ENCODE measurements at regions not wholly inside any gene's neighbourhood (a gene's known extent, or its start where the extent isn't known, plus 50 kb on each side); places are given as distances from the start of the nearest gene placed in this dataset.

GRCh38 chr3:30448450-30449289 is 157.7 kb upstream of the TGFBR2 start:
- Histone ChIP-seq H3K4me3 (ENCODE audit: low read length) (no peak overlapping the region), H3K4me2 (ENCODE audit: low read length) (no peak overlapping the region), H3K9me2 (replicated peaks; ENCODE audit: control insufficient read depth, low read length) (no peaks in the 10 kb centered on the region), H3K27me3 (ENCODE audit: control insufficient read depth, low read length) (no peaks in the 10 kb centered on the region), H3K27ac (ENCODE audit: low read depth, low read length) (no peak overlapping the region), H3K4me1 (ENCODE audit: control insufficient read depth, low read length) (no peaks in the 10 kb centered on the region), H3K9me3 (ENCODE audit: control insufficient read depth, insufficient read depth, low read length) (no peaks in the 10 kb centered on the region), H3F3A (ENCODE audit: control insufficient read depth, insufficient read depth) (no peaks in the 10 kb centered on the region), H4K20me1 (ENCODE audit: control insufficient read depth, insufficient read depth, low read depth, low read length) (no peaks in the 10 kb centered on the region), H3K36me3 (ENCODE audit: control insufficient read depth, low read length) (no peaks in the 10 kb centered on the region), H3K79me2 (ENCODE audit: control insufficient read depth, low read length) (no peaks in the 10 kb centered on the region)
- no peak for TF ChIP-seq EZH2phosphoT487 (IDR thresholded peaks at IDR 0.05; ENCODE audit: borderline replicate concordance, low read length)
- TF ChIP-seq, protein P1, sequence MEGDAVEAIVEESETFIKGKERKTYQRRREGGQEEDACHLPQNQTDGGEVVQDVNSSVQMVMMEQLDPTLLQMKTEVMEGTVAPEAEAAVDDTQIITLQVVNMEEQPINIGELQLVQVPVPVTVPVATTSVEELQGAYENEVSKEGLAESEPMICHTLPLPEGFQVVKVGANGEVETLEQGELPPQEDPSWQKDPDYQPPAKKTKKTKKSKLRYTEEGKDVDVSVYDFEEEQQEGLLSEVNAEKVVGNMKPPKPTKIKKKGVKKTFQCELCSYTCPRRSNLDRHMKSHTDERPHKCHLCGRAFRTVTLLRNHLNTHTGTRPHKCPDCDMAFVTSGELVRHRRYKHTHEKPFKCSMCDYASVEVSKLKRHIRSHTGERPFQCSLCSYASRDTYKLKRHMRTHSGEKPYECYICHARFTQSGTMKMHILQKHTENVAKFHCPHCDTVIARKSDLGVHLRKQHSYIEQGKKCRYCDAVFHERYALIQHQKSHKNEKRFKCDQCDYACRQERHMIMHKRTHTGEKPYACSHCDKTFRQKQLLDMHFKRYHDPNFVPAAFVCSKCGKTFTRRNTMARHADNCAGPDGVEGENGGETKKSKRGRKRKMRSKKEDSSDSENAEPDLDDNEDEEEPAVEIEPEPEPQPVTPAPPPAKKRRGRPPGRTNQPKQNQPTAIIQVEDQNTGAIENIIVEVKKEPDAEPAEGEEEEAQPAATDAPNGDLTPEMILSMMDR (IDR thresholded peaks at IDR 0.05; ENCODE audit: low read depth, low read length, poor library complexity, severe bottlenecking), result no peak

GRCh38 chr3:30449290-30449632 is 157.1 kb upstream of the TGFBR2 start:
- Histone ChIP-seq H3K36me3 (ENCODE audit: control insufficient read depth, low read length) (no peaks in the 10 kb centered on the region), H3K79me2 (ENCODE audit: control insufficient read depth, low read length) (no peaks in the 10 kb centered on the region), H4K20me1 (ENCODE audit: control insufficient read depth, insufficient read depth, low read depth, low read length) (no peaks in the 10 kb centered on the region), H3K27me3 (ENCODE audit: control insufficient read depth, low read length) (no peaks in the 10 kb centered on the region), H3K9me2 (replicated peaks; ENCODE audit: control insufficient read depth, low read length) (no peaks in the 10 kb centered on the region), H3K27ac (ENCODE audit: low read depth, low read length) (no peak overlapping the region), H3K4me2 (ENCODE audit: low read length) (no peak overlapping the region), H3F3A (ENCODE audit: control insufficient read depth, insufficient read depth) (no peaks in the 10 kb centered on the region), H3K9me3 (ENCODE audit: control insufficient read depth, insufficient read depth, low read length) (no peaks in the 10 kb centered on the region), H3K4me1 (ENCODE audit: control insufficient read depth, low read length) (no peaks in the 10 kb centered on the region), H3K4me3 (ENCODE audit: low read length) (no peak overlapping the region)
- TF ChIP-seq EZH2phosphoT487 (IDR thresholded peaks at IDR 0.05; ENCODE audit: borderline replicate concordance, low read length), result no peak

GRCh38 chr3:30452446-30452845 is 154.0 kb upstream of the TGFBR2 start:
- no peak overlapping the region for H3K4me2 ChIP-seq (ENCODE audit: low read length)
- no peaks in the 10 kb centered on the region for H3K36me3 ChIP-seq (ENCODE audit: control insufficient read depth, low read length)
- no peaks in the 10 kb centered on the region for H3K9me2 ChIP-seq (replicated peaks; ENCODE audit: control insufficient read depth, low read length)
- H3K27ac ChIP-seq (ENCODE audit: low read depth, low read length), result no peak overlapping the region
- H3K4me3 ChIP-seq (ENCODE audit: low read length), result no peak overlapping the region
- TF ChIP-seq, protein P1 (IDR thresholded peaks at IDR 0.05; ENCODE audit: low read depth, low read length, poor library complexity, severe bottlenecking), result no peak
- TF ChIP-seq EZH2phosphoT487 (IDR thresholded peaks at IDR 0.05; ENCODE audit: borderline replicate concordance, low read length), result no peak
- H3K27me3 ChIP-seq (ENCODE audit: control insufficient read depth, low read length), result no peaks in the 10 kb centered on the region
- no peaks in the 10 kb centered on the region for H3K9me3 ChIP-seq (ENCODE audit: control insufficient read depth, insufficient read depth, low read length)
- no peaks in the 10 kb centered on the region for H4K20me1 ChIP-seq (ENCODE audit: control insufficient read depth, insufficient read depth, low read depth, low read length)
- H3K79me2 ChIP-seq (ENCODE audit: control insufficient read depth, low read length), result no peaks in the 10 kb centered on the region
- H3K4me1 ChIP-seq (ENCODE audit: control insufficient read depth, low read length), result no peaks in the 10 kb centered on the region
- H3F3A ChIP-seq (ENCODE audit: control insufficient read depth, insufficient read depth), result no peaks in the 10 kb centered on the region

- no peaks in the 10 kb centered on the region for H4K20me1 ChIP-seq (ENCODE audit: control insufficient read depth, insufficient read depth, low read depth, low read length)
- no peak overlapping the region for H3K4me2 ChIP-seq (ENCODE audit: low read length)
- no peaks in the 10 kb centered on the region for H3K9me3 ChIP-seq (ENCODE audit: control insufficient read depth, insufficient read depth, low read length)
- no peak overlapping the region for H3K4me3 ChIP-seq (ENCODE audit: low read length)
- no peaks in the 10 kb centered on the region for H3K4me1 ChIP-seq (ENCODE audit: control insufficient read depth, low read length)
- H3K79me2 ChIP-seq (ENCODE audit: control insufficient read depth, low read length), result no peaks in the 10 kb centered on the region
- no peak overlapping the region for H3K27ac ChIP-seq (ENCODE audit: low read depth, low read length)
- no peaks in the 10 kb centered on the region for H3K9me2 ChIP-seq (replicated peaks; ENCODE audit: control insufficient read depth, low read length)
- H3F3A ChIP-seq (ENCODE audit: control insufficient read depth, insufficient read depth), result no peaks in the 10 kb centered on the region
- TF ChIP-seq, protein P1 (IDR thresholded peaks at IDR 0.05; ENCODE audit: low read depth, low read length, poor library complexity, severe bottlenecking), result no peak
- no peak for TF ChIP-seq EZH2phosphoT487 (IDR thresholded peaks at IDR 0.05; ENCODE audit: borderline replicate concordance, low read length)
- no peaks in the 10 kb centered on the region for H3K36me3 ChIP-seq (ENCODE audit: control insufficient read depth, low read length)
- H3K27me3 ChIP-seq (ENCODE audit: control insufficient read depth, low read length), result no peaks in the 10 kb centered on the region
Observed at GRCh38 chr3:30453360-30454039, 152.9 kb upstream of the TGFBR2 start.

Measured in DOHH2 (cell line).